ENCODE measurements at regions not wholly inside any gene's neighbourhood (a gene's known extent, or its start where the extent isn't known, plus 50 kb on each side); places are given as distances from the start of the nearest gene placed in this dataset.
"Not testable (repeated sequence)": the region's sequence is repeated elsewhere in the genome, so short reads cannot be mapped to it uniquely, and the experiment has no call there.

GRCh38 chrX:7614616-7615015 lies 228.4 kb upstream of the VCX start:
- FAIRE-seq (no peak), DNase-seq (ENCODE audit: low read depth) (no peak)
- Histone ChIP-seq H3K27me3 (ENCODE audit: control insufficient read depth, insufficient read depth, low read length) (no peaks in the 10 kb centered on the region), H3K4me3 (ENCODE audit: low read depth, low read length) (no peak overlapping the region), H3K36me3 (ENCODE audit: control insufficient read depth, insufficient read depth, low read length) (no peaks in the 10 kb centered on the region)
- TF ChIP-seq CTCF (IDR thresholded peaks at IDR 0.05; ENCODE audit: insufficient read depth, low read length, severe bottlenecking): no peak

GRCh38 chrX:7608625-7609024 lies 234.3 kb upstream of the VCX start:
- H3K27me3 ChIP-seq (ENCODE audit: control insufficient read depth, insufficient read depth, low read length); FAIRE-seq; H3K36me3 ChIP-seq (ENCODE audit: control insufficient read depth, insufficient read depth, low read length); H3K4me3 ChIP-seq (ENCODE audit: low read depth, low read length); DNase-seq (ENCODE audit: low read depth): not testable (repeated sequence)

DNA sequence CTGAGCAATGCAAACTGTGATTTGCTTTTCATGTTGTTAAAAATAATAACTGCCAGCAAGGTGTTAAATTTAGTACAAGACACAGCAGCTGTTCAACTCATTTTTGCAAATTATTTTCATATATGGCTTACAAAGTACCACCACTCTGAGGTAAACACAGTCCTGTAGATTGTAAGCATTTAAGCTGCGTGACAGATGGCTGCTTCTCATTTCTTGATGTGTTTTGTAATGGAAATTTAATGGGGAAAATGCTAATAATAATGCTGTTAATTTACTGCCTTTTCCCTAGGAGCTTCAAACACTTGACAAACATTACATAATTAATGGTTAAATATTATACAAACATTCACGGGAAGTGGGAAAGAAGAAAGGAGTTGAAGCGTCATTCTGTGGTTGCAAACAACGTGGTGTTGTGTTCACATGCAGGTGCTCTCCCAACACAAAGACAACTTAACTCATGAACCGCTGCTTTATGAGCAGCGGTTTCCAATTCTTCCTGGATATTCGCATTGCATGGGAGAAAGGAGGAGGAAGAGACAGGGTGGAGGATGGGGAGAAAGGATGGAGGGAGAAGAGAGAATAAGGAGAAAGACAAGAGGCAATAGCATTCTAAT lies 236.8 kb upstream of the VCX start:
- FAIRE-seq: no peak
- Histone ChIP-seq H3K27me3 (ENCODE audit: control insufficient read depth, insufficient read depth, low read length) (no peaks in the 10 kb centered on the region), H3K4me3 (ENCODE audit: low read depth, low read length) (no peak overlapping the region), H3K36me3 (ENCODE audit: control insufficient read depth, insufficient read depth, low read length) (no peaks in the 10 kb centered on the region)
- no peak for DNase-seq (ENCODE audit: low read depth)
- TF ChIP-seq CTCF (IDR thresholded peaks at IDR 0.05; ENCODE audit: insufficient read depth, low read length, severe bottlenecking): no peak

DNA sequence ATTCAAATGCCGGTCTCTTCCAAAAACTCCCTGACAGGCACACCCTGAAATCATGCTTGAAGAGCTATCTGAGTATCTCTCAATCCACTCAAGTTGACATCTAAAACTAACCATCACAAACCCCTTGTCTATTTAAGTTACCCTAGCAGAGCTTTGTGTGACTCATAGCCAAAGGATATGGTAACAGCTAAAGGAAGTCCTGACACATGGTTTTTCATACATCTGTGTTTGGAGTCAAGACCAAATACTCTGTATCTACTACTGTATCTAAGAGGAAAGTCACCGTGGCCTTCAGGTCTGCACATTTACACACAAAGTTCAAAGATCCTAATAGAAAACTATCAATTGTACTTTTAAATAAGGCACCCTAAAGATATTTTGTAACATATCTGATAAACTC lies 239.6 kb upstream of the VCX start:
- no peak for TF ChIP-seq CTCF (IDR thresholded peaks at IDR 0.05; ENCODE audit: insufficient read depth, low read length, severe bottlenecking)
- H3K4me3 ChIP-seq (ENCODE audit: low read depth, low read length): no peak overlapping the region
- FAIRE-seq (no peak), DNase-seq (ENCODE audit: low read depth) (peak; percentile 0)
- H3K27me3 ChIP-seq (ENCODE audit: control insufficient read depth, insufficient read depth, low read length): no peaks in the 10 kb centered on the region
- no peaks in the 10 kb centered on the region for H3K36me3 ChIP-seq (ENCODE audit: control insufficient read depth, insufficient read depth, low read length)

DNA sequence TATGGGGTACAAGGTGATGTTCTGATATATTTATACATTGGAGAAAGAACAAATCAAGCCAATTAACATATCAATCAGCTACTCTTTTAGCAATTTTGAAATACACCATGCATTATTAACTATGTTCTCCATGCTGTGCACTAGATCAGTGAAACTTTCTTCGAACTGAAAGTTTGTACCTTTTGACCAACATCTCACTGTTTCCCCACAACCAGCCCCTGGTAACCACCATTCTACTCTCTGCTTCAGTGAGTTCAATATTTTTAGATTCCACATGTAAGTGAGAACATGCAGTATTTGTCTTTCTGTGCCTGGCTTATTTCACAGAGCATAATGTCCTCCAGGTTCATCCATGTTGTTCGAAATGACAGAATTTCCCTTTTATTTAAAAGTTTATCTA lies 246.1 kb upstream of the VCX start:
- TF ChIP-seq CTCF (IDR thresholded peaks at IDR 0.05; ENCODE audit: insufficient read depth, low read length, severe bottlenecking): no peak
- no peaks in the 10 kb centered on the region for H3K27me3 ChIP-seq (ENCODE audit: control insufficient read depth, insufficient read depth, low read length)
- DNase-seq (ENCODE audit: low read depth): no peak
- no peaks in the 10 kb centered on the region for H3K36me3 ChIP-seq (ENCODE audit: control insufficient read depth, insufficient read depth, low read length)
- no peak for FAIRE-seq
- no peak overlapping the region for H3K4me3 ChIP-seq (ENCODE audit: low read depth, low read length)

GRCh38 chrX:7593370-7593769 lies 249.6 kb upstream of the VCX start:
- H3K4me3 ChIP-seq (ENCODE audit: low read depth, low read length); FAIRE-seq; H3K36me3 ChIP-seq (ENCODE audit: control insufficient read depth, insufficient read depth, low read length); H3K27me3 ChIP-seq (ENCODE audit: control insufficient read depth, insufficient read depth, low read length); DNase-seq (ENCODE audit: low read depth): not testable (repeated sequence)

DNA sequence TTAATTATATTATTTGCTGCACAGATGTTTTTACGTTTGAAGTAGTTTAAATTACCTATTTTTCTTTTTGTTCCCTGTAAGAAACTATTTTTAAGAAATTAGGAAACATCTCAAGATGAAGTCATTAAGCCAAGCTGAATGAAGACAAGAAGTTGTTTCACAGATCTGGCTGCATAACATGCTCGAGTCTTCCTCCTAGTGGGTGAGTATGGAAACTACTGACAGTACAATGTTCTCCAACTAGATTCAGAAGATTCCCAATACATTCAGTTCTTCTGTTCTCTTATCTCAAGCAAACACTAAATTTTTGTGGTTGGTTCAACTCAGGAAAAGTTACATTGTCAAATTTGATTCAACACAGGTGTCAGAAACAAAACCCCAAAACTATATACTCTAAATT lies 256.8 kb upstream of the VCX start:
- Histone ChIP-seq H3K36me3 (ENCODE audit: control insufficient read depth, insufficient read depth, low read length) (no peaks in the 10 kb centered on the region), H3K4me3 (ENCODE audit: low read depth, low read length) (no peak overlapping the region), H3K27me3 (ENCODE audit: control insufficient read depth, insufficient read depth, low read length) (no peaks in the 10 kb centered on the region)
- FAIRE-seq (no peak), DNase-seq (ENCODE audit: low read depth) (peak; percentile 35)
- peak; percentile 45 for TF ChIP-seq CTCF (IDR thresholded peaks at IDR 0.05; ENCODE audit: insufficient read depth, low read length, severe bottlenecking)

Measured in bronchial epithelial cell (primary cell).